Natural killer cell (primary cell): ENCODE measurements at regions not wholly inside any gene's neighbourhood (a gene's known extent, or its start where the extent isn't known, plus 50 kb on each side); places are given as distances from the start of the nearest gene placed in this dataset.
A peak's percentile ranks its signal among the peaks of the same experiment; 100 is the strongest.

Source experiments
- ATAC-seq, 3 donors: fragments of 150-1000 bp in 2 of 3; fragments of 200-7000 bp in 1 of 3; cut with Tn5 transposase; 1 replicate in 1 of 3; 2 replicates in 2 of 3; pipeline ENCODE4 v1.10.0; 2021; ENCODE audit warnings: mild to moderate bottlenecking in 2 of 3, moderate library complexity in 2 of 3
- DNase-seq, 2 donors: peaks; one replicate each; pipeline versions ENCODE4 v3.0.0 to v3.0.0-alpha.2; 2013 to 2021; ENCODE audit warnings: mixed read lengths in 1 of 2
- H3K27ac ChIP-seq: one replicate; pipeline ENCODE4 v1.5.1; 2013; ENCODE audit warnings: mild to moderate bottlenecking, low read length
- H3K27me3 ChIP-seq: one replicate; pipeline ENCODE4 v1.6.1; 2013; ENCODE audit warnings: low read length; ENCODE audit not compliant: control insufficient read depth, insufficient read depth
- H3K36me3 ChIP-seq: one replicate; pipeline ENCODE4 v1.6.1; 2013; ENCODE audit warnings: low read length; ENCODE audit not compliant: control insufficient read depth, insufficient read depth
- H3K4me1 ChIP-seq: one replicate; pipeline ENCODE4 v1.6.1; 2013; ENCODE audit warnings: low read length; ENCODE audit not compliant: control insufficient read depth, insufficient read depth
- H3K4me3 ChIP-seq: one replicate; pipeline ENCODE4 v1.5.1; 2013; ENCODE audit warnings: low read length
- H3K9me3 ChIP-seq: one replicate; pipeline ENCODE4 v1.6.1; 2013; ENCODE audit warnings: low read length; ENCODE audit not compliant: control insufficient read depth, insufficient read depth
- H3K27ac Mint-ChIP-seq, 2 donors: one replicate each; pipeline ENCODE4 v1.8.0; 2022; ENCODE audit warnings: mild to moderate bottlenecking in 2 of 2, mixed read lengths in 2 of 2, moderate library complexity in 1 of 2
- H3K27me3 Mint-ChIP-seq, 2 donors: one replicate each; pipeline ENCODE4 v1.8.0; 2022; ENCODE audit warnings: low read depth in 2 of 2, mixed read lengths in 2 of 2
- H3K36me3 Mint-ChIP-seq: one replicate; pipeline ENCODE4 v1.8.0; 2022; ENCODE audit warnings: mixed read lengths
- H3K4me1 Mint-ChIP-seq, 2 donors: one replicate each; pipeline ENCODE4 v1.8.0; 2022; ENCODE audit warnings: mixed read lengths in 2 of 2
- H3K4me3 Mint-ChIP-seq: one replicate; pipeline ENCODE4 v1.8.0; 2022; ENCODE audit warnings: mild to moderate bottlenecking, moderate library complexity, mixed read lengths
- H3K9me3 Mint-ChIP-seq, 2 donors: one replicate each; pipeline ENCODE4 v1.8.0; 2022; ENCODE audit warnings: mixed read lengths in 2 of 2
- WGBS: methylation state at CpG from one replicate; pipeline ENCODE4 v1.1.7; 2013; ENCODE audit warnings: missing lambda C conversion rate; ENCODE audit not compliant: insufficient coverage; 5-methylcytosine and 5-hydroxymethylcytosine counted together
- intact Hi-C: fragments of 100-400 bp; cut with micrococcal nuclease; formaldehyde crosslinking; loops from one replicate; pipeline ENCODE4 v1.14.2; 2022
- TF ChIP-seq, protein P1 (sequence below): fragments of 200-600 bp; IDR thresholded peaks from one replicate; pipeline ENCODE4 v1.8.0; 2022; ENCODE audit warnings: antibody characterized with exemption

GRCh38 chr4:163063891-163064290 is 102.8 kb downstream of the NAF1 start:
- Histone ChIP-seq H3K9me3 (no peaks in the 10 kb centered on the region), H3K27ac (no peak overlapping the region), H3K36me3 (no peaks in the 10 kb centered on the region), H3K4me1 (no peaks in the 10 kb centered on the region), H3K4me3 (no peak overlapping the region), H3K27me3 (no peaks in the 10 kb centered on the region)
- Mint-ChIP-seq H3K4me1 (no peaks in the 10 kb centered on the region), H3K4me3 (no peak overlapping the region), H3K27ac (no peak overlapping the region), H3K9me3 (peaks cover 2 to 7% of the 10 kb centered on the region in 2 donors), H3K27me3 (no peaks in the 10 kb centered on the region), H3K36me3 (no peaks in the 10 kb centered on the region)
- WGBS, result 93% methylated on average over 3 of the region's 3 CpGs
- DNase-seq (no peak), ATAC-seq (no peak)
- TF ChIP-seq, protein P1, sequence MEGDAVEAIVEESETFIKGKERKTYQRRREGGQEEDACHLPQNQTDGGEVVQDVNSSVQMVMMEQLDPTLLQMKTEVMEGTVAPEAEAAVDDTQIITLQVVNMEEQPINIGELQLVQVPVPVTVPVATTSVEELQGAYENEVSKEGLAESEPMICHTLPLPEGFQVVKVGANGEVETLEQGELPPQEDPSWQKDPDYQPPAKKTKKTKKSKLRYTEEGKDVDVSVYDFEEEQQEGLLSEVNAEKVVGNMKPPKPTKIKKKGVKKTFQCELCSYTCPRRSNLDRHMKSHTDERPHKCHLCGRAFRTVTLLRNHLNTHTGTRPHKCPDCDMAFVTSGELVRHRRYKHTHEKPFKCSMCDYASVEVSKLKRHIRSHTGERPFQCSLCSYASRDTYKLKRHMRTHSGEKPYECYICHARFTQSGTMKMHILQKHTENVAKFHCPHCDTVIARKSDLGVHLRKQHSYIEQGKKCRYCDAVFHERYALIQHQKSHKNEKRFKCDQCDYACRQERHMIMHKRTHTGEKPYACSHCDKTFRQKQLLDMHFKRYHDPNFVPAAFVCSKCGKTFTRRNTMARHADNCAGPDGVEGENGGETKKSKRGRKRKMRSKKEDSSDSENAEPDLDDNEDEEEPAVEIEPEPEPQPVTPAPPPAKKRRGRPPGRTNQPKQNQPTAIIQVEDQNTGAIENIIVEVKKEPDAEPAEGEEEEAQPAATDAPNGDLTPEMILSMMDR, result no peak
- intact Hi-C loops, result no loop called here

DNA sequence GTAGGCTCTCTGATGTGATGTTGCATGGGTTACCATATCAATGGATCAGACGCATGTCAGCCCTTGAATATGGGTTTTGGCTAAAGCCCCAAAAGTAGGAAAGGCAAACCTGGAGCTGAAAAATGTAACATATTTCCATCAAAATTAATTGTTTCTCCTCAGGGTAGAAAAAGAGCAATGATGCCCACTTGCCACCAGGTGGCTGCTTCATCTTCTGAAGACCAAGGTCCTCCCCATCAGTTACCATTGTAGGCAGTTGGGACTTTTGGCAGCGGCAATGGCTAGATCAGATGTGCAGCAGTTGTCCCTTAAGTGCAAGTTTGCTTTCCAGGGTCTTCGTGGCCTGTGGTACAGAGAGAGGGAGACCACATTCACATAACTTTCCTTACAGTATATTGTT is 118.2 kb downstream of the NAF1 start:
- intact Hi-C loops, result no loop called here
- no peak overlapping the region for H3K4me3 Mint-ChIP-seq

GRCh38 chr4:163042306-163042705 is 124.4 kb downstream of the NAF1 start:
- 93% methylated on average over 2 of the region's 3 CpGs for WGBS
- no peaks in the 10 kb centered on the region for H3K36me3 ChIP-seq
- intact Hi-C loops, result no loop called here
- Mint-ChIP-seq H3K36me3 (peaks cover 9% of the 10 kb centered on the region), H3K4me3 (no peak overlapping the region), H3K9me3 (peaks cover 2 to 3% of the 10 kb centered on the region in 2 donors), H3K27me3 (no peaks in the 10 kb centered on the region), H3K4me1 (no peaks in the 10 kb centered on the region), H3K27ac (no peak overlapping the region)
- ATAC-seq, result no peak
- H3K4me1 ChIP-seq, result no peaks in the 10 kb centered on the region
- no peak for DNase-seq
- no peaks in the 10 kb centered on the region for H3K27me3 ChIP-seq
- TF ChIP-seq, protein P1, result no peak
- H3K9me3 ChIP-seq, result no peaks in the 10 kb centered on the region
- H3K4me3 ChIP-seq, result no peak overlapping the region
- H3K27ac ChIP-seq, result no peak overlapping the region

More for the DNA sequence above, 118.2 kb downstream of the NAF1 start:
- Mint-ChIP-seq H3K27me3 (no peaks in the 10 kb centered on the region), H3K9me3 (no peaks in the 10 kb centered on the region), H3K27ac (no peak overlapping the region), H3K36me3 (no peaks in the 10 kb centered on the region), H3K4me1 (no peaks in the 10 kb centered on the region)
- ATAC-seq (no peak), DNase-seq (peak in 1 of 2 donors; percentile 32)
- 97% methylated on average over 2 of the region's 3 CpGs for WGBS
- no peaks in the 10 kb centered on the region for H3K36me3 ChIP-seq
- no peaks in the 10 kb centered on the region for H3K9me3 ChIP-seq
- no peaks in the 10 kb centered on the region for H3K4me1 ChIP-seq
- TF ChIP-seq, protein P1, result no peak
- H3K4me3 ChIP-seq, result no peak overlapping the region
- no peak overlapping the region for H3K27ac ChIP-seq
- H3K27me3 ChIP-seq, result no peaks in the 10 kb centered on the region

DNA sequence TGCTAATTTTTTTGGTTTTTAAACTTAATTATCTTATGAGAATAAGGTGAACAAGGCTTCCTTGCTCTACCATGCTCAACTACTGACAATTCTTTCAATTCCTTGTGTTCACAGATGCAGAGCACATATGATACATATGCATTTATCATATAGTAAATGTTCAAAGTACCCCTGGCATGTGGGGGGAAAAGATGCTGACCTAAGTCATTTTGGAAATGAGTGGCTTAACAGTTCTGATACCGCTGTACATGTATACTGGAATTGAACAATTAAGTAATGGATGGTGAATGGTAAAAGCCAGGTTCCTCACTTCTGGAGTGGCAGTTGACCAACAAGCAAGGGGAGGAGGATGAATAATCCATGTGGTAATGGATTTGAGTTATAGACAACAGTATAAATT is 149.6 kb downstream of the NAF1 start:
- ATAC-seq (no peak), DNase-seq (no peak)
- H3K9me3 Mint-ChIP-seq, result peaks cover 3% of the 10 kb centered on the region in 2 donors
- Histone ChIP-seq H3K4me1 (no peaks in the 10 kb centered on the region), H3K27me3 (no peaks in the 10 kb centered on the region), H3K4me3 (no peak overlapping the region), H3K27ac (no peak overlapping the region), H3K36me3 (no peaks in the 10 kb centered on the region), H3K9me3 (no peaks in the 10 kb centered on the region)
- intact Hi-C loops, result no loop called here
- H3K4me1 Mint-ChIP-seq, result no peaks in the 10 kb centered on the region
- 100% methylated on average over 1 of the region's 1 CpG for WGBS
- H3K27me3 Mint-ChIP-seq, result no peaks in the 10 kb centered on the region
- no peak overlapping the region for H3K4me3 Mint-ChIP-seq
- no peaks in the 10 kb centered on the region for H3K36me3 Mint-ChIP-seq
- TF ChIP-seq, protein P1, result no peak
- no peak overlapping the region for H3K27ac Mint-ChIP-seq
